Right atrium auricular region (tissue), 2 donors: ENCODE measurements at regions not wholly inside any gene's neighbourhood (a gene's known extent, or its start where the extent isn't known, plus 50 kb on each side); places are given as distances from the start of the nearest gene placed in this dataset.

Source experiments
- DNase-seq: peaks from one replicate; pipeline ENCODE4 v3.0.0-alpha.2; 2019; ENCODE audit warnings: low spot score
- H3K27ac ChIP-seq, 2 donors: fragments of 200-600 bp; sonication (generic); 1 replicate in 1 of 2; 2 replicates in 1 of 2; pipeline ENCODE4 v1.5.1; 2016 to 2019
- H3K27me3 ChIP-seq, 2 donors: fragments of 200-600 bp; sonication (generic); one replicate each; pipeline versions ENCODE4 v1.5.1 to v1.6.0; 2017 to 2019
- H3K36me3 ChIP-seq: fragments of 200-600 bp; sonication (generic); one replicate; pipeline ENCODE4 v1.5.1; 2016
- H3K4me1 ChIP-seq, 2 donors: fragments of 200-600 bp; sonication (generic); one replicate each; pipeline versions ENCODE4 v1.5.1 to v1.6.0; 2017 to 2019
- H3K4me3 ChIP-seq, 2 donors: fragments of 200-600 bp; sonication (generic); 1 replicate in 1 of 2; 2 replicates in 1 of 2; pipeline ENCODE4 v1.5.1; 2017 to 2019; ENCODE audit warnings: mild to moderate bottlenecking in 1 of 2, moderate library complexity in 1 of 2
- H3K9me3 ChIP-seq, 2 donors: fragments of 200-600 bp; sonication (generic); one replicate each; pipeline ENCODE4 v1.5.1; 2019
- TF ChIP-seq, protein P1 (sequence below), 2 donors: fragments of 200-600 bp; sonication (generic); IDR thresholded peaks; one replicate each; pipeline ENCODE4 v1.5.1; 2019; ENCODE audit warnings: antibody characterized with exemption in 2 of 2

DNA sequence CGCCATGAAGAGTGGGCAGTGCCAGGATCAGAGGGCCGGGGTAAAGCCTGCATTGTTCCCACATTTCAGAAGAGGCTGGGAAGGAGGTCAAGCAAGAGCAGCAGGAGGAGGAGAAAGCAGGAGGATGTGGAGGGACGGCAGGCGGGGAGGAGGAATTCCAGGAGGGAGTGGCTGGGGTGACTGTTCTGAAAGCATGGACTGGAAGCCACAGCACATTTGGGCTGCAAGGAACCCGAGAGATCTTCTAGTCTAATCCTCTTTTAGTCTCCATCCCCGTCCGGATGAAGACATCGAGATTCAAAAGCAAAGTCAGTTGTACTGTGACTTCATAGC lies 76.9 kb downstream of the FAM50B start:
- peak; percentile 66 for DNase-seq
- Histone ChIP-seq H3K27me3 (no peaks in the 10 kb centered on the region), H3K4me1 (peaks cover 0 to 21% of the 10 kb centered on the region in 2 donors), H3K27ac (peak overlapping the region; percentile 64 to 67), H3K36me3 (no peaks in the 10 kb centered on the region), H3K9me3 (no peaks in the 10 kb centered on the region), H3K4me3 (peak overlapping the region in 1 of 2 donors; percentile 22)
- TF ChIP-seq, protein P1, sequence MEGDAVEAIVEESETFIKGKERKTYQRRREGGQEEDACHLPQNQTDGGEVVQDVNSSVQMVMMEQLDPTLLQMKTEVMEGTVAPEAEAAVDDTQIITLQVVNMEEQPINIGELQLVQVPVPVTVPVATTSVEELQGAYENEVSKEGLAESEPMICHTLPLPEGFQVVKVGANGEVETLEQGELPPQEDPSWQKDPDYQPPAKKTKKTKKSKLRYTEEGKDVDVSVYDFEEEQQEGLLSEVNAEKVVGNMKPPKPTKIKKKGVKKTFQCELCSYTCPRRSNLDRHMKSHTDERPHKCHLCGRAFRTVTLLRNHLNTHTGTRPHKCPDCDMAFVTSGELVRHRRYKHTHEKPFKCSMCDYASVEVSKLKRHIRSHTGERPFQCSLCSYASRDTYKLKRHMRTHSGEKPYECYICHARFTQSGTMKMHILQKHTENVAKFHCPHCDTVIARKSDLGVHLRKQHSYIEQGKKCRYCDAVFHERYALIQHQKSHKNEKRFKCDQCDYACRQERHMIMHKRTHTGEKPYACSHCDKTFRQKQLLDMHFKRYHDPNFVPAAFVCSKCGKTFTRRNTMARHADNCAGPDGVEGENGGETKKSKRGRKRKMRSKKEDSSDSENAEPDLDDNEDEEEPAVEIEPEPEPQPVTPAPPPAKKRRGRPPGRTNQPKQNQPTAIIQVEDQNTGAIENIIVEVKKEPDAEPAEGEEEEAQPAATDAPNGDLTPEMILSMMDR (IDR thresholded peaks at IDR 0.05) = no peak

- no peak for DNase-seq
- Histone ChIP-seq H3K27me3 (no peaks in the 10 kb centered on the region), H3K9me3 (no peaks in the 10 kb centered on the region), H3K4me3 (no peak overlapping the region), H3K27ac (peak overlapping the region in 1 of 2 donors; percentile 46), H3K4me1 (peaks cover 0 to 24% of the 10 kb centered on the region in 2 donors), H3K36me3 (no peaks in the 10 kb centered on the region)
- TF ChIP-seq, protein P1 (IDR thresholded peaks at IDR 0.05) = no peak
Observed at GRCh38 chr6:3928111-3928510, 78.9 kb downstream of the FAM50B start.

DNA sequence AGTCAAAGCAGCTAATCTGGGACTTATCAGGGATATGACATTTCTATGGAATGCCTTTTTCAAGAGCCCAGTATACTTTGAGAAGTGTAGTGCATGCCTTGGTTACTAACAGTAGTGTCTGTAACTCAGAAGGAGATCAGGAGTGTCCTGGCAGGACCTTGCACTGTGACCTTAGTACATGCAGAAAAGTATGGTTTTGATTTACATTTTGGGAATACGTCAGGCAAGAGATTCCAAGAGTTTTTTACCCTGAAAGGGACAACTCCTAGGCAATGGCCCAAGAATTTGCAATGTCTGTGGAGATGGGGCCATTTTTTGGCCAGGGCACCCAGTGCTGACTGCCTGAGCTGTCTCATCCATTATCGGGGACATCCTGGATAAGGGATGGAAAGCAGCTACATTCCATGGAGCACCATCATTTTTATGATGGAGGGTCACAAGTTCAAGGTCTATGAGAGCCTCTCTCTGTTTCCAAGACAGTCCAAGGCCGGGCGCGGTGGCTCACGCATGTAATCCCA lies 80.2 kb downstream of the FAM50B start:
- DNase-seq = no peak
- no peaks in the 10 kb centered on the region for H3K9me3 ChIP-seq
- H3K36me3 ChIP-seq = no peaks in the 10 kb centered on the region
- peaks cover 0 to 24% of the 10 kb centered on the region in 2 donors for H3K4me1 ChIP-seq
- H3K4me3 ChIP-seq = no peak overlapping the region
- TF ChIP-seq, protein P1 (IDR thresholded peaks at IDR 0.05) = no peak
- H3K27me3 ChIP-seq = no peaks in the 10 kb centered on the region
- peak overlapping the region in 1 of 2 donors; percentile 46 for H3K27ac ChIP-seq

GRCh38 chr6:3937438-3937837 lies 88.3 kb downstream of the FAM50B start:
- H3K9me3 ChIP-seq = no peaks in the 10 kb centered on the region
- peaks cover 0 to 4% of the 10 kb centered on the region in 2 donors for H3K4me1 ChIP-seq
- H3K36me3 ChIP-seq = no peaks in the 10 kb centered on the region
- TF ChIP-seq, protein P1 (IDR thresholded peaks at IDR 0.05) = no peak
- no peaks in the 10 kb centered on the region for H3K27me3 ChIP-seq
- no peak for DNase-seq
- H3K27ac ChIP-seq = no peak overlapping the region
- H3K4me3 ChIP-seq = no peak overlapping the region

DNA sequence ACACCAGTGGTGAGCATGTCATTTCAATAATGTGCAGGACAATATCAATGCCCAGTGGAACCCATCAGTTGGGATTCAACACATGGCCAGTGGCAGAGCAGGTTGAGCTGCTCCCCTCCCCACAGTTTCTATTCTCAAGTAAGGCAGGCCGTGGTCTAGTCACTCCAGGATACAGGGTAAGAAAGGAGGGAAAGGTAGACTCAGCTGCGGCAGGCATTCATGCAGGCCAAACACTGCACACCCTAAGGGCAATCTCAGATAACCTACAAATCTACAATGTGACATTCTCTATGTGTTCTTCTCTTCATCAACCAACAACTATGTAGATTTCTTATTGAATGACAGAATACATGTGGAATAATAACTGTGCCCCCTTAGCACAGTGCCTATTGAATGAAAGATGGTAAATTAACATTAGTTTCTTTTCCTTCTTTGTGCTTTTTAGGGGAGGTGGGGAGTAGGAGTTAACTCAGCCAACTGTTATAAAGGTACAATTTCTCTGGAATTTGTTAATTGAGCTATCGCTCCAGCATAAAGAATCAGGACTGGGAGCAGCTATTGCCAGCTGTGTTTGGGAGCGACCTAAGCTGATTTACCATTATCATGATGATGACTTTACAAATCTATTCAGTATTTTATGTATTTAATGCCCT lies 89.7 kb downstream of the FAM50B start:
- TF ChIP-seq, protein P1 (IDR thresholded peaks at IDR 0.05) = no peak

More for the DNA sequence above, 89.7 kb downstream of the FAM50B start:
- Histone ChIP-seq H3K27me3 (no peaks in the 10 kb centered on the region), H3K36me3 (no peaks in the 10 kb centered on the region), H3K4me3 (no peak overlapping the region), H3K27ac (no peak overlapping the region), H3K4me1 (no peaks in the 10 kb centered on the region), H3K9me3 (no peaks in the 10 kb centered on the region)
- DNase-seq = no peak
